Right ventricle myocardium inferior (tissue), 1 donor: ENCODE measurements at regions not wholly inside any gene's neighbourhood (a gene's known extent, or its start where the extent isn't known, plus 50 kb on each side); places are given as distances from the start of the nearest gene placed in this dataset.
"Not testable (repeated sequence)": the region's sequence is repeated elsewhere in the genome, so short reads cannot be mapped to it uniquely, and the experiment has no call there.

ENCODE experiments used
- ATAC-seq: fragments of 200-7000 bp; cut with Tn5 transposase; one replicate; pipeline ENCODE4 v1.9.1; 2020; ENCODE audit warnings: mild to moderate bottlenecking, moderate library complexity
- DNase-seq: peaks from one replicate; pipeline ENCODE4 v3.0.0; 2021; ENCODE audit errors: missing footprints
- intact Hi-C: fragments of 100-400 bp; cut with DNase I; formaldehyde crosslinking; loops from one replicate; pipeline ENCODE4 v1.11.0; 2022
- donor health status: DM: no; HTN: yes; CAD: no; lungs with severe emphysema.

DNA sequence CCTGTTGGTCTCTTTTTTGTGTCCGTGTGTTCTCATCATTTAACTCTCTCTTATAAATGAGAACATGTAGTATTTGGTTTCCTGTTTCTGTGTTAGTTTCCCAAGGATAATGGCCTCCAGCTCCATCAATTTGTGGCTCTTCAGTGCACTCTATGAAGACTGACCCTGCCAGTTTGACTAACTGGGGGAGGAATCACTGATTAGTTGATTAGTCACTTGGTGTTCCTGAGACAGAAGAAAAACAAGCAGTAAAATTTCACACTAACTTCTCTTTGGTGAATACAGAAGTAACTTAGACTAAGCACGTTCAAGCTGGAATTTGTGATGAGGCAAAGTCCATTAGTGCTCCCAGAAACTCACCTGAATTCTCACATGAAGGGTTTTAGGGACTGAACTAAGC lies 495.8 kb upstream of the RORB start:
- ATAC-seq (no peak), DNase-seq (no peak)
- intact Hi-C loops, result no loop called here

DNA sequence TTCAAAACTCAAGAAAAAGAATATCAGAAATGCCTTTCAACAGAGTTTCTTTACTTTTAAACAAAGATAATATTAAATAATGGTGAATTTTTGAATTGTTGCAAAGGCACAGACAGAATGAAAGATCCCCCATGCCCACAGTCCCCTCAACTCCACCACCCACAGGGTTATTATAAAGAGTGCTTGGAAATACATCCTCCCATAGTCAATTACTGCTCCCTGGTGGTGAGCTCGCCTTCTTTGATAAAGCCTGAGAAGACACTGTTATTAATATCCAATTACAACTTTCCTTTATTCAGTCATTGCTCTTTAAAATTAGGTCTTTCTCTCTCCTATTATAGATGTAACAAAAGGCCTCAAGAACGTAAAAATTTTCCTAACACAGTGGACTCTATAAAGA lies 490.2 kb upstream of the RORB start:
- no peak for ATAC-seq
- DNase-seq, result no peak
- intact Hi-C loops, result no loop called here

DNA sequence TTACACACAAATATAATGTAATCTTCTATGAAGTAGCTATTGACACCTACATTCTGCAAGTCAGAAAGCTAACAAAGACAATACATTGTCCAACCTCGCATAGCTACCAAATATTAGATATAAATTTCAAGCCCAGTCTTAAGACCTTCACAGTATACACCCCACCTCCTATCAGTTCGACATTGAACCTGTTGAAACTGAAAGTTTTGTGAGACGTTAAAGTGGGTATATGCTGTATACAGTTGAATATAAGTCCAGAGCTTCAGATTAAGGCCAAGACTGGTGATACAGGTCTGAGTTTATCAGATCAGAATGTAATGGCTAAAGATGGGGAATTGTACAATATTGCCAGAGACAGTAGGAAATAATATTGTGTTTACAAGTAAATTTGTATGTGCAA lies 489.3 kb upstream of the RORB start:
- intact Hi-C loops, result no loop called here
- ATAC-seq, result no peak
- no peak for DNase-seq

DNA sequence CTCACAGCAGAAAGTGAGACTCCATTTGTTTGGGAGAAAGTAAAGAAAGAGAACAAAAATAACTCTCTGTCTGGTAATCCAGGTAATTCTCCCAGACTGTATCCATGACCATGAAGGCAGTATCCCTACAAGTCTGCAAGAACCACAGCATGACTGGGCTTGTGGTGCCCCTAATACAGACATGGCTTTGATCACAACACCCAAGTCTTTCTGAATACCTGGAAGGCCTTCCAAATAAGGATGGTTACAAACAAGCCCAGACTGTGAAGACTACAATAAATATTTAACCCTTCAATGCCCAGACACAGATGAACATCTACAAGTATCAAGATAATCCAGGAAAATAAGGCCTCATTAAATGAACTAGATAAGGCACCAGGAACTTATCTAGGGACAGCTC lies 481.1 kb upstream of the RORB start:
- intact Hi-C loops, result no loop called here
- DNase-seq, result no peak
- ATAC-seq, result no peak

GRCh38 chr9:74025402-74025925 lies 471.7 kb upstream of the RORB start:
- DNase-seq (no peak), ATAC-seq (no peak)
- intact Hi-C loops, result no loop called here

- intact Hi-C loops, result no loop called here
- ATAC-seq (no peak), DNase-seq (no peak)
Measured at GRCh38 chr9:74032421-74032820, 464.7 kb upstream of the RORB start.

- ATAC-seq, result no peak
- intact Hi-C loops, result no loop called here
- DNase-seq, result no peak
Measured at GRCh38 chr9:74035786-74036185, 461.3 kb upstream of the RORB start.

DNA sequence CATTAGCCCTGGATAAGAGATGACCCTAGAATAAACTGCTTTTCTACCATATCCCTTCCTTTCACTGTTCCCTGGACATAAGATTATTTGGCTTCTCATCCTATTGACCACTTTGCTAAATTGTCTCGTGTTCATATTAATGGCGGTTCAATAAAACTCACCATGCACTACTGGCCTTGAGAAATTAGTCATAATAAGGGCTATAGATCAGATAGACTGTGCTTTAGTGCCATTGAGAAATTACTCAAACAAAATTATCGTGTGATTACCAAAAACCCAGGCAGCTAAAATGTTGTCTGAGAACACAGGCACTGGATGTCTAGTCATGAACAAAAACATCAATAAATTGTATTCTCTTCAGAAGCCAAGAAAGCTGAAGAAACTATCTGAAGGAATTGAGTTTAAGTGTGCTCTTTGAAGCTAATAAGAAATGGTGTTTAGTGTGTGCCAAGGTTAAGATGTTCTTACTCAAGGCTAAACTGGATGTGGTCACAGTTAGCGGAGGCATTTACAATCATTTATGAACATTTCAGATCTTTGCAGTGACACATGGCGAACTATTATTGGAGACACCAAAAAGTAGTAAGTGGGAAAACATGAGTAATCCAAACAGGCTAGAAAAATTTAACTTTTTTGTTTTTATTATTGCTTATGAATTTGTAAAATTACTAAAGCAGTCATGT lies 460.4 kb upstream of the RORB start:
- intact Hi-C loops, result no loop called here
- DNase-seq (no peak), ATAC-seq (no peak)

GRCh38 chr9:74037274-74037673 lies 459.9 kb upstream of the RORB start:
- DNase-seq (no peak), ATAC-seq (no peak)
- intact Hi-C loops, result no loop called here

DNA sequence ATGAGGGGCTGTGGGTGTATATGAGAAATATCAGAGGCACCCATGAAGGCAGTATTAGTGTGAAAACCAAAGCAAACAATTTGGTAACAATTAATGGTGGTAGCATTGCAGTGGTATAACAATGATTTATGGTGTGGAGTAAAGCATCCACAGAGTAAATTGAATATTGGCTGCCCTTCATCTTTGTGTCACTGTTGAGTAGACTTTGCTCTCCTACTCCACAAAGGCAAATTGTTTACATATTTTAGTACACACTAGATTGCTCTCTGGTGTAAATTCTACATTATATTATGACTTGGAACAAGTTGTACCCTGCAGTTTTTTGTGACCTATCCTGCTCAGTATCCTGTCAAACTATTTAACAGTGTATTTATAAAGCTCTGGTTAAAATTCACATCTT lies 455.5 kb upstream of the RORB start:
- ATAC-seq (no peak), DNase-seq (no peak)

DNA sequence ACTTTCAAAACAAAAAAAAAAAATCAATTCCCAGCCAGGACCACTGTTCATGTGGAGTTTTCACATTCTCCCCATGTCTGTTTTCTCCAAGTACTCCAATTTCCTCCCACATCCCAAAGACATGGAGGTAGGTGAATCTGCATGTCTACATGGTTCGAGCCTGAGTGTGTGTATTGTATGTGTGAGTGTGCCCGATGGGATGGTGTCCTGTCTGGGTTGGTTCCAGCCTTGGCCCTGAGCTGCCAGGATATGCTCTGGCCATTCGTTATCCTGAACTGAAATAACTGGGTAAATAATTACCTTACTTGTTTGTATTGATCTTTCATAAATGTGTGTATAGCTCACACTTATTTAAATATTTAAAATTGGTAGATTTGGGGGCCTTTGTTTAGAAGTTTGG lies 452.3 kb upstream of the RORB start:
- ATAC-seq, result no peak
- intact Hi-C loops, result no loop called here
- no peak for DNase-seq

More for the DNA sequence above, 455.5 kb upstream of the RORB start:
- intact Hi-C loops, result no loop called here

GRCh38 chr9:74056023-74056422 lies 441.1 kb upstream of the RORB start:
- ATAC-seq (no peak), DNase-seq (no peak)
- intact Hi-C loops, result no loop called here

DNA sequence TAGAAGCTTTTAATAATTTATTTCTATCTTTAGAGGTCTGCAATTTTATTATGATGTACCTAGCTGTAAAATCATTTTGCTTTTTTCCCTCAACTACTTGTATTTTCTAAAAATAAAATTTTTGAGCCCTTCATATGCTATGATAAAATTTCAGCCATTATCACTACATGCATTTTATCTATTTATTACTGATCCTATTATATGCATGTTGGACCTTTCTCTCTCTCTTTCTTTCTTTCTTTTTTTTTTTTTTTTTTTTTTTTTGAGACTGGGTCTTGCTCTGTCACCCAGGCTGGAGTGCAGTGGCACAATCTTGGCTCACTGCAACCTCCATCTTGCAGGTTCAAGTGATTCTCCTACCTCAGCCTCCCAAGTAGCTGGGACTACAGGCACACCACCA lies 440.1 kb upstream of the RORB start:
- DNase-seq, ATAC-seq, intact Hi-C loops: not testable (repeated sequence)

DNA sequence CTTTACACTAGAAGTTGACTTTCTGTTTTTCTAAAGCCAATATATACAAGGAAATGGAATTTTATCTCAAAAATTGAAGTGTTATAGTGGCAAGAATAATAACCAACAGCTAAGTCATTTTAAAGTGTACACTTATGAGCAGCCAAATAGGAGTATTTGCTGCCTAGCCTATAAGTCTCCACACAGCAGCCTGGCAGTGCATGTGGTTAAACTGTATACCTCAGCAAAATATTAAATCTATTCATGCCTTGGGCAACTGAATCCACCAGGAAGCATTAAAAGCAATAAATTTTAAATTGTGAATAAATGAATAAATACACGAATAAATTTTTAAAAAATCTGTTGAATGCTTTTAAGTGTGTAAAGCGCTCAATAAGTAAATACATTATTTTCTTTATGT lies 432.4 kb upstream of the RORB start:
- ATAC-seq (no peak), DNase-seq (no peak)
- intact Hi-C loops, result no loop called here

DNA sequence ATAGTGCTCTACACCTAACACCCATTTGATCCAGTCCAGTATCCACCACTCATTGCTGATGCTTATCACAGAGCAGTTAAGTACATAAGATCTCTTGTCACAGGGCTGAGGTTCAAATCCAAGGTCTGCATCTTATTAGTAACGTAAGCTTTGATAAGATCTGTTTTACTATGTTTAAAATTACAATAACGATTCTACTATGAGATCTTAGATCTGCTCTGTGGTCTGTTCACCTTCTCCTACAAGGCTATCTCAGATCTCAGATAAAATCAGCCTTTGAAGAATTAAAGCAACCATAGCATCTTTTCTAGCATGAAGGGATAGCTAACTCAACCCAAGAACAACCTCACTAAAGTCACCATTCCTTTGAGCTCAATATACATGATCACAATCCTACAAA lies 431.0 kb upstream of the RORB start:
- intact Hi-C loops, result no loop called here
- no peak for ATAC-seq
- DNase-seq, result no peak

GRCh38 chr9:74066605-74067004 lies 430.5 kb upstream of the RORB start:
- no peak for ATAC-seq
- intact Hi-C loops, result no loop called here
- DNase-seq, result no peak

DNA sequence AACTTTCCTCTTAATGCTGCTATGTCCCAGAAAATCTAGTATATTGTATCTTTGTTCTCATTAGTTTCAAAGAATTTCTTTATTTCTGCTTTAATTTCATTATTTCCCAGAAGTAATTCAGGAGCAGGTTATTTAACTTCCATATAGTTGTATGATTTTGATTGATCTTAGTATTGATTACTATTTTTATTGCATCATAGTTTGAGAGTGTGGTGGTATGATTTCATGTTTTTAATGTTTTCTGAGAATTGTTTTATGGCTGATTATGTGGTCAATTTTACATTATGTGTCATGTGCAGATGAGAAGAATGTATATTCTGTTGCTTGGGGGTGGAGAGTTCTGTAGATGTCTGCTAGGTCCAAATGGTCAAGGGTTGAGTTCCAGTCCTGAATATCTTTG lies 425.6 kb upstream of the RORB start:
- no peak for ATAC-seq
- intact Hi-C loops, result no loop called here
- DNase-seq, result no peak

GRCh38 chr9:74073897-74074296 lies 423.2 kb upstream of the RORB start:
- no peak for DNase-seq
- intact Hi-C loops, result no loop called here
- ATAC-seq, result no peak

DNA sequence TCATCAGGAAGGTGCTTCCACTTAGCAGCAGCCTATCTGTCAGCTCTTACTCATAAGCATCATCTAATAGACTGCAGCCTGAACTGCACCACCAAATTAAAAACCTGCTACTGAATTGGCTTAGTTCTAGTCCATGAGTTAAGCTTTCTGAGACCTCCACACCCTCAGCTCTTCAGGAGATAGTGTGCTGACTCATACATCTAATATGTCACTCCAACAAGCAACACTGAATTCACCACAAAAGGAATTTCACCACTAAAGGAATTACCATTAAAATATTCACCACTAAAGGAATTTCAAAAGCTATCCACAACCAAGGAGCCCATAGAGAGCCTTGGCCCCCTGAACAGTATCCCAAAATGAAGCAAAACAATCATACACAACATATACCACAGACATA lies 418.5 kb upstream of the RORB start:
- intact Hi-C loops, result no loop called here
- no peak for ATAC-seq

DNA sequence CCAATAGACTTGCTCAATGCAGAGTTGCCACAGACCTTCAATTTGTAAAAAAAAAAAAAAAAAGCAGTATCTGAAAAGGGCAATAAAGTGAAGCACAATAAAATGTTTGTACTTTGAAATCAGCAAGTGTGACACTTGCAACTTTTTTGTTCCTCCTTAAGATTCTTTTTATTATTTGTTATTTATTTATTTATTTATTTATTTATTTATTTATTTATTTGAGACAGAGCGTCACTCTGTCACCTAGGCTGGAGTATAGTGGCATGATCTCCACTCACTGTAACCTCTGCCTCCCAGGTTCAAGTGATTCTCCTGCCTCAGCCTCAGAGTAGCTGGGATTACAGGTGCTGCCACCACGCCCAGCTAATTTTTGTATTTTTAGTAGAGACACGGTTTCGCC lies 416.5 kb upstream of the RORB start:
- ATAC-seq, intact Hi-C loops, DNase-seq: not testable (repeated sequence)

More for the DNA sequence above, 418.5 kb upstream of the RORB start:
- no peak for DNase-seq
